Mesendoderm (in vitro differentiated cells): ENCODE measurements at regions not wholly inside any gene's neighbourhood (a gene's known extent, or its start where the extent isn't known, plus 50 kb on each side); places are given as distances from the start of the nearest gene placed in this dataset.

Experiments
- DNase-seq: peaks from one replicate; pipeline ENCODE4 v3.0.0; 2013
- H2AK5ac ChIP-seq: 2 replicates; pipeline ENCODE4 v1.6.1; 2013; ENCODE audit warnings: low read length, inconsistent platforms
- H2BK120ac ChIP-seq: 2 replicates; pipeline ENCODE4 v1.6.1; 2013; ENCODE audit warnings: low read depth, mild to moderate bottlenecking, low read length, moderate library complexity, mixed read lengths
- H2BK15ac ChIP-seq: replicated peaks from 2 replicates; pipeline ENCODE4 v1.6.1; 2013; ENCODE audit warnings: low read depth, mild to moderate bottlenecking, moderate library complexity
- H2BK5ac ChIP-seq: 2 replicates; pipeline ENCODE4 v1.6.1; 2013; ENCODE audit warnings: low read length, inconsistent platforms
- H3K18ac ChIP-seq: 2 replicates; pipeline ENCODE4 v1.6.1; 2013; ENCODE audit warnings: mild to moderate bottlenecking, low read length, mixed read lengths
- H3K23ac ChIP-seq: one replicate; pipeline ENCODE4 v1.6.1; 2013; ENCODE audit warnings: low read length
- H3K27ac ChIP-seq: 2 replicates; pipeline ENCODE4 v1.5.1; 2013; ENCODE audit warnings: low read depth, mild to moderate bottlenecking, inconsistent platforms, low read length, moderate library complexity
- H3K27me3 ChIP-seq: 2 replicates; pipeline ENCODE4 v1.6.1; 2013; ENCODE audit warnings: low read length, control low read depth, mild to moderate bottlenecking, inconsistent platforms; ENCODE audit not compliant: insufficient read depth, poor library complexity
- H3K36me3 ChIP-seq: 2 replicates; pipeline ENCODE4 v1.6.1; 2013; ENCODE audit warnings: low read length, inconsistent platforms; ENCODE audit not compliant: control insufficient read depth, insufficient read depth
- H3K4ac ChIP-seq: one replicate; pipeline ENCODE4 v1.6.1; 2013; ENCODE audit warnings: low read depth, mild to moderate bottlenecking, low read length, moderate library complexity
- H3K4me1 ChIP-seq: 2 replicates; pipeline ENCODE4 v1.6.1; 2013; ENCODE audit warnings: low read depth, low read length, inconsistent platforms; ENCODE audit not compliant: control insufficient read depth
- H3K4me2 ChIP-seq: 2 replicates; pipeline ENCODE4 v1.6.1; 2013; ENCODE audit warnings: low read length
- H3K4me3 ChIP-seq: 2 replicates; pipeline ENCODE4 v1.5.1; 2013; ENCODE audit warnings: mild to moderate bottlenecking, low read length
- H3K56ac ChIP-seq: one replicate; pipeline ENCODE4 v1.6.1; 2013; ENCODE audit warnings: low read length
- H3K79me1 ChIP-seq: 2 replicates; pipeline ENCODE4 v1.6.1; 2013; ENCODE audit warnings: low read length, inconsistent platforms
- H3K79me2 ChIP-seq: 2 replicates; pipeline ENCODE4 v1.6.1; 2013; ENCODE audit warnings: mild to moderate bottlenecking, low read length; ENCODE audit not compliant: control insufficient read depth, insufficient read depth
- H3K9ac ChIP-seq: 2 replicates; pipeline ENCODE4 v1.6.1; 2013; ENCODE audit warnings: low read length, inconsistent platforms
- H4K5ac ChIP-seq: one replicate; pipeline ENCODE4 v1.6.1; 2013; ENCODE audit warnings: low read length
- H4K8ac ChIP-seq: one replicate; pipeline ENCODE4 v1.6.1; 2013; ENCODE audit warnings: low read depth, mild to moderate bottlenecking, control low read depth, low read length, moderate library complexity
- WGBS: extraction: QIAGEN DNeasy Blood & Tissue Kit; methylation state at CpG from one replicate; pipeline ENCODE4 v1.1.7; 2013; ENCODE audit warnings: low lambda C conversion rate, missing lambda C conversion rate; ENCODE audit not compliant: insufficient coverage; ENCODE audit errors: extremely low coverage; 5-methylcytosine and 5-hydroxymethylcytosine counted together

GRCh38 chrX:4588056-4588455, 874.6 kb upstream of the PRKX start:
- Histone ChIP-seq H2AK5ac (no peak overlapping the region), H2BK120ac (no peak overlapping the region), H2BK15ac (no peak overlapping the region), H3K4ac (no peak overlapping the region), H4K5ac (no peak overlapping the region), H3K56ac (no peak overlapping the region), H3K23ac (no peak overlapping the region), H3K4me3 (no peak overlapping the region), H3K9ac (no peak overlapping the region), H3K27ac (no peak overlapping the region), H3K18ac (no peak overlapping the region), H3K27me3 (no peaks in the 10 kb centered on the region), H3K79me1 (no peaks in the 10 kb centered on the region), H3K4me2 (no peak overlapping the region), H2BK5ac (no peak overlapping the region), H4K8ac (no peak overlapping the region), H3K36me3 (no peaks in the 10 kb centered on the region), H3K79me2 (no peaks in the 10 kb centered on the region), H3K4me1 (no peaks in the 10 kb centered on the region)
- WGBS, result no CpG with 5 or more reads among the region's 3 CpGs
- no peak for DNase-seq

GRCh38 chrX:4579999-4580398, 866.5 kb upstream of the PRKX start:
- no peak overlapping the region for H4K5ac ChIP-seq
- no peaks in the 10 kb centered on the region for H3K36me3 ChIP-seq
- DNase-seq, result no peak
- no peaks in the 10 kb centered on the region for H3K79me1 ChIP-seq
- H2BK120ac ChIP-seq, result no peak overlapping the region
- H3K23ac ChIP-seq, result no peak overlapping the region
- no CpG with 5 or more reads among the region's 5 CpGs for WGBS
- no peaks in the 10 kb centered on the region for H3K4me1 ChIP-seq
- no peak overlapping the region for H4K8ac ChIP-seq
- no peak overlapping the region for H3K18ac ChIP-seq
- no peak overlapping the region for H3K27ac ChIP-seq
- H3K4me3 ChIP-seq, result no peak overlapping the region
- no peaks in the 10 kb centered on the region for H3K27me3 ChIP-seq
- no peak overlapping the region for H2AK5ac ChIP-seq
- H2BK5ac ChIP-seq, result no peak overlapping the region
- H3K9ac ChIP-seq, result no peak overlapping the region
- no peak overlapping the region for H3K4me2 ChIP-seq
- H3K79me2 ChIP-seq, result no peaks in the 10 kb centered on the region
- H3K4ac ChIP-seq, result no peak overlapping the region
- H3K56ac ChIP-seq, result no peak overlapping the region
- no peak overlapping the region for H2BK15ac ChIP-seq

- Histone ChIP-seq H2BK15ac (no peak overlapping the region), H3K9ac (no peak overlapping the region), H2AK5ac (no peak overlapping the region), H3K4me1 (no peaks in the 10 kb centered on the region), H3K4ac (no peak overlapping the region), H2BK5ac (no peak overlapping the region), H4K5ac (no peak overlapping the region), H3K18ac (no peak overlapping the region), H3K56ac (no peak overlapping the region), H3K79me2 (no peaks in the 10 kb centered on the region), H3K79me1 (no peaks in the 10 kb centered on the region), H3K36me3 (no peaks in the 10 kb centered on the region), H2BK120ac (no peak overlapping the region), H4K8ac (no peak overlapping the region), H3K27me3 (no peaks in the 10 kb centered on the region), H3K27ac (no peak overlapping the region), H3K4me3 (no peak overlapping the region), H3K23ac (no peak overlapping the region), H3K4me2 (no peak overlapping the region)
- no peak for DNase-seq
- WGBS, result no CpG with 5 or more reads among the region's 4 CpGs
Observed at GRCh38 chrX:4579480-4579879, 866.0 kb upstream of the PRKX start.

- H3K4ac ChIP-seq, result no peak overlapping the region
- H2BK15ac ChIP-seq, result no peak overlapping the region
- no peak overlapping the region for H3K9ac ChIP-seq
- H4K8ac ChIP-seq, result no peak overlapping the region
- H3K79me2 ChIP-seq, result no peaks in the 10 kb centered on the region
- H3K4me1 ChIP-seq, result no peaks in the 10 kb centered on the region
- H3K27me3 ChIP-seq, result no peaks in the 10 kb centered on the region
- H3K27ac ChIP-seq, result no peak overlapping the region
- no peak for DNase-seq
- no peak overlapping the region for H3K4me3 ChIP-seq
- no peak overlapping the region for H3K23ac ChIP-seq
- no peaks in the 10 kb centered on the region for H3K79me1 ChIP-seq
- H2AK5ac ChIP-seq, result no peak overlapping the region
- H3K4me2 ChIP-seq, result no peak overlapping the region
- no peak overlapping the region for H3K56ac ChIP-seq
- no peaks in the 10 kb centered on the region for H3K36me3 ChIP-seq
- H3K18ac ChIP-seq, result no peak overlapping the region
- no peak overlapping the region for H4K5ac ChIP-seq
- no peak overlapping the region for H2BK5ac ChIP-seq
- no peak overlapping the region for H2BK120ac ChIP-seq
Observed at GRCh38 chrX:4572691-4573090, 859.2 kb upstream of the PRKX start.

GRCh38 chrX:4570151-4570550, 856.7 kb upstream of the PRKX start:
- H3K56ac ChIP-seq, result no peak overlapping the region
- WGBS, result no CpG with 5 or more reads among the region's 1 CpG
- no peak overlapping the region for H3K27ac ChIP-seq
- no peak overlapping the region for H2BK15ac ChIP-seq
- no peak overlapping the region for H3K9ac ChIP-seq
- no peak overlapping the region for H4K5ac ChIP-seq
- no peaks in the 10 kb centered on the region for H3K79me2 ChIP-seq
- H2BK5ac ChIP-seq, result no peak overlapping the region
- H3K4me3 ChIP-seq, result no peak overlapping the region
- H3K79me1 ChIP-seq, result no peaks in the 10 kb centered on the region
- peak; percentile 60 for DNase-seq
- H3K18ac ChIP-seq, result no peak overlapping the region
- no peak overlapping the region for H4K8ac ChIP-seq
- H3K27me3 ChIP-seq, result no peaks in the 10 kb centered on the region
- H2AK5ac ChIP-seq, result no peak overlapping the region
- no peak overlapping the region for H3K23ac ChIP-seq
- no peak overlapping the region for H3K4me2 ChIP-seq
- no peaks in the 10 kb centered on the region for H3K4me1 ChIP-seq
- H3K36me3 ChIP-seq, result no peaks in the 10 kb centered on the region
- no peak overlapping the region for H3K4ac ChIP-seq
- no peak overlapping the region for H2BK120ac ChIP-seq

- Histone ChIP-seq H2BK5ac (no peak overlapping the region), H3K18ac (no peak overlapping the region), H3K56ac (no peak overlapping the region), H3K4me3 (no peak overlapping the region), H2BK120ac (no peak overlapping the region), H3K23ac (no peak overlapping the region), H3K9ac (no peak overlapping the region), H3K27ac (no peak overlapping the region), H4K5ac (no peak overlapping the region), H3K4me1 (no peaks in the 10 kb centered on the region), H3K79me2 (no peaks in the 10 kb centered on the region), H3K36me3 (no peaks in the 10 kb centered on the region), H3K4me2 (no peak overlapping the region), H2BK15ac (no peak overlapping the region), H3K79me1 (no peaks in the 10 kb centered on the region), H3K4ac (no peak overlapping the region), H3K27me3 (no peaks in the 10 kb centered on the region), H4K8ac (no peak overlapping the region), H2AK5ac (no peak overlapping the region)
- DNase-seq, result no peak
- WGBS, result no CpG with 5 or more reads among the region's 4 CpGs
Observed at GRCh38 chrX:4560192-4560591, 846.7 kb upstream of the PRKX start.
